Caco-2 (cell line): ENCODE measurements at regions not wholly inside any gene's neighbourhood (a gene's known extent, or its start where the extent isn't known, plus 50 kb on each side); places are given as distances from the start of the nearest gene placed in this dataset.

Experiments used
- BruUV-seq: library from RNA; stranded (reverse); fragments of 400-500 nt; replicated peaks from 2 replicates; lab custom pipeline; 2021; lab: Mats Ljungman, UMichigan
- CTCF ChIA-PET: fragments of 300-600 bp; sonication (Branson Sonifier 250); formaldehyde crosslinking; loops from one replicate; lab custom pipeline; 2022; ENCODE audit warnings: antibody characterized with exemption; lab: Charles Lee
- POLR2A ChIA-PET: fragments of 300-600 bp; sonication (Branson Sonifier 250); formaldehyde crosslinking; loops from one replicate; lab custom pipeline; 2022; ENCODE audit warnings: antibody characterized with exemption; lab: Charles Lee
- DNase-seq, 2 experiments: peaks; one replicate each; pipeline versions ENCODE4 v3.0.0 to v3.0.0-alpha.2; 2020 to 2022
- H3K27me3 ChIP-seq: replicated peaks from 2 replicates; pipeline ENCODE4 v1.6.0; 2011; ENCODE audit warnings: low read length; ENCODE audit not compliant: control insufficient read depth, insufficient read depth
- H3K36me3 ChIP-seq: 2 replicates; pipeline ENCODE4 v1.5.1; 2011; ENCODE audit warnings: low read length; ENCODE audit not compliant: control insufficient read depth, insufficient read depth
- H3K4me1 ChIP-seq: fragments of 250-450 bp; sonication (Bioruptor Pico); 2 replicates; pipeline ENCODE4 v1.5.1; 2020; ENCODE audit warnings: mild to moderate bottlenecking
- H3K4me3 ChIP-seq: 2 replicates; pipeline ENCODE4 v1.5.1; 2011; ENCODE audit warnings: low read depth, mild to moderate bottlenecking, control low read depth, low read length
- H3K9me3 ChIP-seq: fragments of 250-450 bp; sonication (Bioruptor Pico); 2 replicates; pipeline ENCODE4 v1.5.1; 2020; ENCODE audit warnings: mild to moderate bottlenecking, moderate library complexity
- H3K27ac Mint-ChIP-seq: one replicate; pipeline ENCODE4 v1.8.0; 2022; ENCODE audit warnings: mixed read lengths; ENCODE audit not compliant: unreplicated experiment
- H3K27me3 Mint-ChIP-seq: one replicate; pipeline ENCODE4 v1.8.0; 2022; ENCODE audit warnings: mixed read lengths; ENCODE audit not compliant: insufficient read depth, unreplicated experiment
- H3K36me3 Mint-ChIP-seq: one replicate; pipeline ENCODE4 v1.8.0; 2022; ENCODE audit warnings: mild to moderate bottlenecking, mixed read lengths; ENCODE audit not compliant: insufficient read depth, unreplicated experiment
- H3K4me1 Mint-ChIP-seq: one replicate; pipeline ENCODE4 v1.8.0; 2022; ENCODE audit warnings: low read depth, mixed read lengths; ENCODE audit not compliant: unreplicated experiment
- H3K4me3 Mint-ChIP-seq: one replicate; pipeline ENCODE4 v1.8.0; 2022; ENCODE audit warnings: mild to moderate bottlenecking, moderate library complexity, mixed read lengths; ENCODE audit not compliant: unreplicated experiment
- H3K9me3 Mint-ChIP-seq: one replicate; pipeline ENCODE4 v1.8.0; 2022; ENCODE audit warnings: mixed read lengths; ENCODE audit not compliant: unreplicated experiment
- CTCF ChIP-seq, 2 experiments: fragments of 200-600 bp in 1 of 2; IDR thresholded peaks; 1 replicate in 1 of 2; 2 replicates in 1 of 2; pipeline versions ENCODE4 v1.5.1 to v1.8.0; 2011 to 2022; ENCODE audit warnings: antibody characterized with exemption in 1 of 2, control low read depth in 1 of 2, inconsistent platforms in 1 of 2, low read depth in 1 of 2, low read length in 1 of 2, mild to moderate bottlenecking in 1 of 2, moderate library complexity in 1 of 2; ENCODE audit not compliant: insufficient read depth in 1 of 2, severe bottlenecking in 1 of 2, unreplicated experiment in 1 of 2
- intact Hi-C: fragments of 100-400 bp; cut with micrococcal nuclease; formaldehyde crosslinking; loops from one replicate; pipeline ENCODE4 v1.10.0; 2022; ENCODE audit not compliant: unreplicated experiment

GRCh38 chrX:3407781-3408180 is 61.3 kb upstream of the MXRA5 start:
- Mint-ChIP-seq H3K27ac (no peak overlapping the region), H3K4me3 (no peak overlapping the region), H3K4me1 (no peaks in the 10 kb centered on the region), H3K9me3 (no peaks in the 10 kb centered on the region), H3K36me3 (no peaks in the 10 kb centered on the region), H3K27me3 (no peaks in the 10 kb centered on the region)
- POLR2A ChIA-PET: no interaction called here
- no peaks in the 10 kb centered on the region for H3K9me3 ChIP-seq
- H3K4me3 ChIP-seq: no peak overlapping the region
- no peak for DNase-seq
- no peaks in the 10 kb centered on the region for H3K27me3 ChIP-seq
- H3K4me1 ChIP-seq: no peaks in the 10 kb centered on the region
- CTCF ChIA-PET: no interaction called here
- H3K36me3 ChIP-seq: no peaks in the 10 kb centered on the region
- BruUV-seq: no TSS peak
- intact Hi-C loops: no loop called here
- no peak for TF ChIP-seq CTCF (IDR thresholded peaks at IDR 0.05; ENCODE audit: insufficient read depth in 1 of 2, low read depth in 1 of 2, low read length in 1 of 2, severe bottlenecking in 1 of 2, unreplicated experiment in 1 of 2)

GRCh38 chrX:3407121-3407520 is 60.7 kb upstream of the MXRA5 start:
- BruUV-seq: no TSS peak
- intact Hi-C loops: no loop called here
- no peak for TF ChIP-seq CTCF (IDR thresholded peaks at IDR 0.05; ENCODE audit: insufficient read depth in 1 of 2, low read depth in 1 of 2, low read length in 1 of 2, severe bottlenecking in 1 of 2, unreplicated experiment in 1 of 2)
- Histone ChIP-seq H3K36me3 (no peaks in the 10 kb centered on the region), H3K9me3 (no peaks in the 10 kb centered on the region), H3K27me3 (no peaks in the 10 kb centered on the region), H3K4me1 (no peaks in the 10 kb centered on the region), H3K4me3 (no peak overlapping the region)
- peaks cover 6% of the 10 kb centered on the region for H3K9me3 Mint-ChIP-seq
- ChIA-PET POLR2A (no interaction called here), CTCF (no interaction called here)
- no peak for DNase-seq
- no peaks in the 10 kb centered on the region for H3K4me1 Mint-ChIP-seq
- no peaks in the 10 kb centered on the region for H3K27me3 Mint-ChIP-seq
- H3K27ac Mint-ChIP-seq: no peak overlapping the region
- no peak overlapping the region for H3K4me3 Mint-ChIP-seq
- H3K36me3 Mint-ChIP-seq: no peaks in the 10 kb centered on the region

GRCh38 chrX:3403748-3404147 is 57.3 kb upstream of the MXRA5 start:
- H3K36me3 ChIP-seq: no peaks in the 10 kb centered on the region
- ChIA-PET CTCF (no interaction called here), POLR2A (no interaction called here)
- no peak overlapping the region for H3K4me3 Mint-ChIP-seq
- no peak overlapping the region for H3K4me3 ChIP-seq
- H3K36me3 Mint-ChIP-seq: no peaks in the 10 kb centered on the region
- no peaks in the 10 kb centered on the region for H3K4me1 Mint-ChIP-seq
- no peaks in the 10 kb centered on the region for H3K9me3 ChIP-seq
- intact Hi-C loops: no loop called here
- H3K27me3 Mint-ChIP-seq: peaks cover 3% of the 10 kb centered on the region
- no peak overlapping the region for H3K27ac Mint-ChIP-seq
- TF ChIP-seq CTCF (IDR thresholded peaks at IDR 0.05; ENCODE audit: insufficient read depth in 1 of 2, low read depth in 1 of 2, low read length in 1 of 2, severe bottlenecking in 1 of 2, unreplicated experiment in 1 of 2): no peak
- no peaks in the 10 kb centered on the region for H3K27me3 ChIP-seq
- no peak for DNase-seq
- peaks cover 7% of the 10 kb centered on the region for H3K9me3 Mint-ChIP-seq
- H3K4me1 ChIP-seq: no peaks in the 10 kb centered on the region
- no TSS peak for BruUV-seq
